ENCODE measurements at regions not wholly inside any gene's neighbourhood (a gene's known extent, or its start where the extent isn't known, plus 50 kb on each side); places are given as distances from the start of the nearest gene placed in this dataset.
A peak's percentile ranks its signal among the peaks of the same experiment; 100 is the strongest.
"Not testable (repeated sequence)": the region's sequence is repeated elsewhere in the genome, so short reads cannot be mapped to it uniquely, and the experiment has no call there.

GRCh38 chr3:27638594-27638993, 83.5 kb downstream of the EOMES start:
- H3K36me3 ChIP-seq (replicated peaks; ENCODE audit: low read depth, low read length), result no peaks in the 10 kb centered on the region
- no peak overlapping the region for H3K4me2 ChIP-seq (ENCODE audit: low read length)
- H3K27ac ChIP-seq (ENCODE audit: low read length), result no peak overlapping the region
- no peaks in the 10 kb centered on the region for H3K9me3 ChIP-seq (ENCODE audit: insufficient read depth, low read length)
- no peaks in the 10 kb centered on the region for H4K20me1 ChIP-seq (ENCODE audit: insufficient read depth, low read length)
- H3K4me1 ChIP-seq (ENCODE audit: low read length), result peaks cover 19% of the 10 kb centered on the region
- H3K4me3 ChIP-seq (ENCODE audit: low read length), result no peak overlapping the region
- no peaks in the 10 kb centered on the region for H3K79me2 ChIP-seq (ENCODE audit: low read length)
- H2AFZ ChIP-seq (ENCODE audit: low read depth, low read length), result no peak overlapping the region
- H3K27me3 ChIP-seq (ENCODE audit: low read depth, low read length), result no peaks in the 10 kb centered on the region
- H3K9ac ChIP-seq (ENCODE audit: low read length), result no peak overlapping the region
- no peak for TF ChIP-seq EZH2phosphoT487 (IDR thresholded peaks at IDR 0.05; ENCODE audit: low read depth)
- no peak for TF ChIP-seq CTCF (IDR thresholded peaks at IDR 0.05; ENCODE audit: low read depth, low read length)

- no peak overlapping the region for H3K4me2 ChIP-seq (ENCODE audit: low read length)
- TF ChIP-seq EZH2phosphoT487 (IDR thresholded peaks at IDR 0.05; ENCODE audit: low read depth), result no peak
- no peak for TF ChIP-seq CTCF (IDR thresholded peaks at IDR 0.05; ENCODE audit: low read depth, low read length)
- peaks cover 21% of the 10 kb centered on the region for H3K4me1 ChIP-seq (ENCODE audit: low read length)
- no peaks in the 10 kb centered on the region for H3K79me2 ChIP-seq (ENCODE audit: low read length)
- no peaks in the 10 kb centered on the region for H3K36me3 ChIP-seq (replicated peaks; ENCODE audit: low read depth, low read length)
- H3K9ac ChIP-seq (ENCODE audit: low read length), result no peak overlapping the region
- H3K4me3 ChIP-seq (ENCODE audit: low read length), result no peak overlapping the region
- no peaks in the 10 kb centered on the region for H3K27me3 ChIP-seq (ENCODE audit: low read depth, low read length)
- H3K27ac ChIP-seq (ENCODE audit: low read length), result no peak overlapping the region
- no peaks in the 10 kb centered on the region for H4K20me1 ChIP-seq (ENCODE audit: insufficient read depth, low read length)
- no peak overlapping the region for H2AFZ ChIP-seq (ENCODE audit: low read depth, low read length)
- no peaks in the 10 kb centered on the region for H3K9me3 ChIP-seq (ENCODE audit: insufficient read depth, low read length)
Observed at GRCh38 chr3:27637346-27637995, 84.7 kb downstream of the EOMES start.

DNA sequence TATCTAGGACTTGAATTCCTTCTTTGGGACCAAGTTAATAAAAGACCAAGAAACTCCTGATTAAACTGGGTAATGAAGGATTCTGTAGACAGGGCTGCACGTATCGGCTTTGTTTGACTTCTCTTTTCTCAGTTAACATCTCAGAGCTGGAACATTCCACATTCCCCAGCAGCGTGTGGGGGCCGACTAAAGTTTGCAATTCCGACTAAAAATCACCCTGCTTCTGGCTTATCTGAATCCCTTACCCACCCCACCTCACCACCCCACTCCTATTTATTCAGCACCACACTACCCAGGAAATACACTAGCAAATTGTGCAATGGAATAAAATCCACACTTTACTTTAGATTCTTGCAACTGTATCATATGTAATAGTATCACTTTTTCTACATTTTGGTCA, 87.1 kb downstream of the EOMES start:
- peaks cover 31% of the 10 kb centered on the region for H3K4me1 ChIP-seq (ENCODE audit: low read length)
- H3K27me3 ChIP-seq (ENCODE audit: low read depth, low read length); H3K4me3 ChIP-seq (ENCODE audit: low read length); H4K20me1 ChIP-seq (ENCODE audit: insufficient read depth, low read length); H3K79me2 ChIP-seq (ENCODE audit: low read length); H2AFZ ChIP-seq (ENCODE audit: low read depth, low read length); H3K9me3 ChIP-seq (ENCODE audit: insufficient read depth, low read length); H3K36me3 ChIP-seq (replicated peaks; ENCODE audit: low read depth, low read length); H3K4me2 ChIP-seq (ENCODE audit: low read length); H3K9ac ChIP-seq (ENCODE audit: low read length); H3K27ac ChIP-seq (ENCODE audit: low read length): not testable (repeated sequence)

GRCh38 chr3:27633224-27633545, 88.9 kb downstream of the EOMES start:
- H3K9me3 ChIP-seq (ENCODE audit: insufficient read depth, low read length), result no peaks in the 10 kb centered on the region
- H3K4me1 ChIP-seq (ENCODE audit: low read length), result peaks cover 28% of the 10 kb centered on the region
- no peaks in the 10 kb centered on the region for H3K36me3 ChIP-seq (replicated peaks; ENCODE audit: low read depth, low read length)
- peak overlapping the region; percentile 80 for H3K9ac ChIP-seq (ENCODE audit: low read length)
- H3K27ac ChIP-seq (ENCODE audit: low read length), result peak overlapping the region; percentile 56
- peak overlapping the region; percentile 80 for H3K4me3 ChIP-seq (ENCODE audit: low read length)
- peak overlapping the region; percentile 89 for H2AFZ ChIP-seq (ENCODE audit: low read depth, low read length)
- H3K27me3 ChIP-seq (ENCODE audit: low read depth, low read length), result no peaks in the 10 kb centered on the region
- no peaks in the 10 kb centered on the region for H4K20me1 ChIP-seq (ENCODE audit: insufficient read depth, low read length)
- TF ChIP-seq CTCF (IDR thresholded peaks at IDR 0.05; ENCODE audit: low read depth, low read length) (no peak), EZH2phosphoT487 (IDR thresholded peaks at IDR 0.05; ENCODE audit: low read depth) (no peak)
- peak overlapping the region; percentile 95 for H3K4me2 ChIP-seq (ENCODE audit: low read length)
- no peaks in the 10 kb centered on the region for H3K79me2 ChIP-seq (ENCODE audit: low read length)

All from OCI-LY3 (cell line).